GM19023 (cell line): ENCODE measurements at regions not wholly inside any gene's neighbourhood (a gene's known extent, or its start where the extent isn't known, plus 50 kb on each side); places are given as distances from the start of the nearest gene placed in this dataset.
"Not testable (repeated sequence)": the region's sequence is repeated elsewhere in the genome, so short reads cannot be mapped to it uniquely, and the experiment has no call there.

Experiments
- ATAC-seq: cut with Tn5 transposase; IDR thresholded peaks from one replicate; pipeline ENCODE4 v1.9.1; 2021; ENCODE audit warnings: mild to moderate bottlenecking, moderate library complexity; ENCODE audit not compliant: unreplicated experiment

- ATAC-seq, result not testable (repeated sequence)
Measured at GRCh38 chr1:120609834-120610233, 113.9 kb upstream of the NBPF26 start.

DNA sequence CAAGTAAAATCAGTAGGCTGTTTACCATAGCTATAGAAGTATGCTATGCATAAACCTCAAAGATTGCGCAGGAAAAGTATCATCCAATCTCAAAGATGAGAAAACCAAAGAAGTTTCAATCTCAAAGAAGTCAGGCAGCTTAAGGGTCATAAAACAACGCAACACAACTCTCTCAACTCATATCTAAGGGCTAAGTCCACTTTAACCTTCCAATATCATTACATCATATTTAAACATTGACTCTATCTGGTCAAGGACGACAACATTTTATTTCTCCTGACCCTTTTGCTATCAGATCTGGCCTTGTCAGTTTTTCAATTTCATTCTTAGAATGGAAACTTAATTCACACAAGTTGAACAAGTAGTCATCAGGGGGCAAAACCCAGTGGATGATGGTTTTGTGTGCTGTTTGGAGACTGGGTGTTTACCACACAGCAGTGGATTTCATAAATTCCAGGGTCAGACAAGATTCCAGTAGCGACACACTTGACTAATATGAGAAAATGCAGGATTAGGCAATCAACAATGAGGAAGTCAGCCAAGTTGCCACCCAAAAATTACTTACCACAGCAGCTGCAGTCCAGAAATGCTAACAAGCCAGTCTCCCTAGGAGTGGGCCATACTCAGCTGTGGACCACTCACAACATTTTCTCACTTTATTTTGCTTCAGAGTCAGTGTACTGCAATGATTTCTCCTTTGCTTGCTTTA is 108.7 kb upstream of the NBPF26 start:
- not testable (repeated sequence) for ATAC-seq

GRCh38 chr1:120617493-120617892 is 106.3 kb upstream of the NBPF26 start:
- ATAC-seq, result not testable (repeated sequence)

DNA sequence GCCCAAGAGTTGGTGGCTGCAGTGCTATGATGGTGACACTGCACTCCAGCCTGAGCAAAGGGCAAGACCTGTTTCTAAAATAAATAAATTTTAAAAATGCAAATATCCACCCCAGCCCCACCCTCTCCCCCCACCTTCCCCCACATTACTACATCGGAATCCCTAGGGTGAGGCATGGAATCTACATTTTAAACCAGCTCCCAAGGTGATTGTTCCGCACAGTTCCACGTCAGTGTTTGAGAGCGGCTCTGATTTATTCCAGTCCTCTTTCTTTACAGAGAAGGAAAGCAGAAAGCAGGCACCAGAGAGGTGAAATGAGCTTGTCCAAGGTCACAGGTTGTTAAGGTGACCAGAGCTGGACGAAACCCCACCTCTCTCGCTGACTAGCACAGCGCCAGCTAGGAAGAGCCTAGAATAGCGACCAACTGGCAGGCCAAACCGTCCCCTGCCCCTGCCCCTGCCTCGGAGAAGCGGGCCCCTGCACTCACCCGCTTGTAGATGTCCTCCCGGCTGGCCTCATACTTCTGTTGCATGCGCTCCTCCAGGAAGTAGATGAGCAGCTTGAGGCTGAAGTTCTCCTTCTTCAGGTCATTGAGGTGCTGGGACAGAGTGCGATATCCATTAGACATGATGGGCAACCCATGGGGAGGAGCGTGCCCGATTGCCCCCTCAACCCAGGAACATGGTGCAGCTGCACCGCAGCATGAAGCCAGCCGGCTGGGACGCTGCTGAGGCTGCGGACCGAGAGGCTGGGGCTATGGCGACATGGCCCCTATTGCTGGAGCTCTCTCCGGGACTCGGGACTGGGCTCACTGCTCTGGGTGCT is 103.7 kb upstream of the NBPF26 start:
- ATAC-seq, result not testable (repeated sequence)

GRCh38 chr1:120620693-120620969 is 103.1 kb upstream of the NBPF26 start:
- not testable (repeated sequence) for ATAC-seq

GRCh38 chr1:120621278-120621677 is 102.5 kb upstream of the NBPF26 start:
- ATAC-seq, result not testable (repeated sequence)

GRCh38 chr1:120623539-120623938 is 100.2 kb upstream of the NBPF26 start:
- not testable (repeated sequence) for ATAC-seq

GRCh38 chr1:120624565-120625064 is 99.1 kb upstream of the NBPF26 start:
- ATAC-seq, result not testable (repeated sequence)

- not testable (repeated sequence) for ATAC-seq
Measured at GRCh38 chr1:120629832-120630455, 93.8 kb upstream of the NBPF26 start.

DNA sequence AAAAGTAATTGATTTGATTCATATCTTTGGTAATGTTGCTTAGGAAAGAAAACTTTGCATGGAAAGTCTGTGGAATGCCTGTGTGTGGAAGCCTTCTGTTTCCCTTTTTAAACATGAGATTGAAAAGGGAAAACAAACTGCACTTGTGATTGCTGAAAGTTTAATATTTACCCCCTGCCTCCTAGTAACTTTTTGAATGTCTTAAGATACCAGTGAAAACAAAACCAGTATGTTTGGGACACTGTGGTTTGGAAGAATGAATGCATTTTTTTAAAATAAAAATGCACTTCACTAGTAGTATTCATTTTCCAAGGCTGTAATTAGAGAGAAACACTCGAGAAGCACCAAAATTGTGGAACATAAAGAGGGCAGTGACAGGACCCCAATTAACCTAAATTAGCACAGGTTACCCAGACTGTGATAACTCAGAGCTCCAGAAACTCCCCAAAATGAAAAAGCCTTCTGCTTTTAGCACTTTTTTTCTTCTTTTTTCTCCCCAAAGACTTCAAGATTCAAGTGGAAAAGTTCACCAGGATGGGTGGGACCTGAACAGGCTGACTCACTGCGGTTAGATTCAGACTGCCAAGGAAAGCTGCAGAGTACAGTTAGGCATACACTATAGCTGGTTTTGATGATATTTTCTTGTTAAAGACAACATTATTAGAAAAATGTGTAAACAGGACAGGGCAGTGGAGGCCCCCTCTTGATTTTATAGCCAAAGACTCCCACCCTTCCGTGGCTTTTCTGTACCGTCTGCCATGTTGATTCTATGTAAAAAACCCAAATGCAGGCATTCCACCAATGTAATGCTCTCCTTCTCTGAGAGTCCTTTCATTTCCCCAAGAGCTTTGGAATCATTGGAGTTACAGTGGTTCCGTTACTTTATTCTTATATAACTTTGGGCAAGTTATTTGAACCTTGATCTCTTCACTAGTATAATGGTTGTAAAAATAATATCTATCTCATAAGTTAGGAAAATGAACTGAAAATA is 88.6 kb upstream of the NBPF26 start:
- not testable (repeated sequence) for ATAC-seq

DNA sequence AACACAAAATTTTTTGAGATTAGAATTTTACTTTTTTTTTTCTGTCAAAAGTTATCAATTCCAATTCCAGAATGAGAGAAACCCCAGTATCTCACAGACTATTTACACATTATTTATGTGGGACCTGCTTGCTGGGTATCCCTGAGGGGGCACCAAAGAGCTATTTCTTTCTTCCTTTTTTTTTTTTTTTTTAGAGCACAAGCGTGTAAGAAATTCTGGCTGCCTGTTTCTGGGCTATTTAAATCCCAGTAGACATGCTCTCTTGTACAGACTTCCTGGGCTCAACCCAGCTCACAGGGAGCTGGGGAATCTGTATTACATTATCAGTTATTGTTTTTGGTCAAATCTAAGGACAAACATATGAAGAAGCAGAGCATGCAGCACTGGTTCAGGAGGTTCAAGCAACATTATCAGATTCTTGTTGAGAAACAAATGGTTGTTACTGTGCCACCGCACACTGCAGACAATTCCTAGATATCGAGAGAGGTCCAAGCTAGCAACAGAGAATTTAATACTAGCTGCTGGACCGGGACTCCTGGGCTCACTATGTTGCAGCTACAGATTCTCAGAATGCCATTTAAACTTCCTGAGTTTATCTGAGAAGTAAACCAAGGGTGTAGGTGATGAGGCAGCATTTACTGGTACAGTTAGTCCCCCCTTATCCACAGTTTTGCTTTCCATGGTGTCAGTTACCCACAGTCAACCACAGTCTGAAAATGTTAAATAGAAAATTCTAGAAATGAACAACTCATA is 83.3 kb upstream of the NBPF26 start:
- not testable (repeated sequence) for ATAC-seq

DNA sequence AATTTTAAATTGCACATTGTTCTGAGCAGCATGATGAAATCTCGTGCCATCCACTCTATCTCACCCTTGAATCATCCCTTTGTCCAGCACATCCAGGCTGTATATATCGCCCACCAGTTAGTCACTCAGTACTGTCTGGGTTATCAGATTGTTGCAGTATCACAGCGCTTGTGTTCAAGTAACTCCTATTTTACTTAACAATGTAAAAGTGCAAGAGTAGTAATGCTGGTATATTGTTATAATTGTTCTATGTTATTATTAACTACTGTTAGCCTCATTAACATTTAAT is 82.8 kb upstream of the NBPF26 start:
- ATAC-seq, result not testable (repeated sequence)

DNA sequence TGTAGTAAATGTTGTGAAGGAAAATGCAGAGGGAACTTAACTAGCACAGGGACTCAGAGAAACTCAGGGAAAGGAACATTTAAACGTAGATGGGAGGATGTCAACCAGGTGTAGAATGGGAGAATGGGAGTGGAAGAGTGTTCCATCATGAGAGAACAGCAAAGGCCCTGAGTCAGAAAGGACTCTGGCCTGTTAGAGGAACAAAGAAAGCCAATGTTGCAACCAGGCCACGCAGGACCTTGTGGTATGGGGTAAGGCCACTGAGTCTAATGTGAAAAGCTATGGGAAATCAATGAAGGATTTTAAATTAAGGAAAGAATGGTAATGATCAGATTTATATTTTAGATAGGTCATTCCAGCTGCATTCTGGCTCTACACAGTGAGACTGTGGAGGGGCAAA is 76.6 kb upstream of the NBPF26 start:
- not testable (repeated sequence) for ATAC-seq

DNA sequence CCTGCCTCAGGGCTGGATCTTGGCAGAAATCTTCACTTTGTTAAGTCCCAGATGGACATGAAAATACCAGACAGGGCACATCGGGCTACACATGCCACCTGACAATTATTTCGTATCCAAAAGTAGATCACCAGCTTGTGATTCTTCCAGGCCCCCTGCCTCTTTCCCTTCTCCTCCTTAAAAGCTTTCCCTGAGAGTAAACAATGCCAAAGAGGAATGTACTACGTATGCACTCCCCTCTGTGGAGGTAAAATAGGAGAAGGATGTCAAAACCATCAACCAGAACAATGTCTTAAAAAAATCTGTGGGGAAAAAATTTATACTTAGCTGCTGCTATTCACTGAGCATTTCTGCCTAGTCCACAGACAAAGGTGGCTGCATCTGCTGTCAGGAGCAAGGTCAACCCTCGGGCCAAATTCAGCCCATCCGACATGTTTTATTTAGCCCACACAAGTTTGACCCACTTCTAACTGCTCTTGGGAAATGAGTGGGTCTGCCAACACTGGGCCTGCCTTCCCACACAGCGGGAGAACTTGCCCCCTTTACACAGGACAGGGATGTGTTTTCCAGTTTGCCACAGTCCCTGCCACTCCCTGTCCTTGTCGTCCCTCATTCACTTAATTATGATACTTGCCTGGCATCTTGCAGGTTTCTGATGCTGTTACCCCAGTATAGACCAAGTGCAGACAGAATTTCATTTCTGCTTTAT is 74.7 kb upstream of the NBPF26 start:
- ATAC-seq, result not testable (repeated sequence)

- not testable (repeated sequence) for ATAC-seq
Measured at GRCh38 chr1:120649730-120650129, 74.0 kb upstream of the NBPF26 start.

DNA sequence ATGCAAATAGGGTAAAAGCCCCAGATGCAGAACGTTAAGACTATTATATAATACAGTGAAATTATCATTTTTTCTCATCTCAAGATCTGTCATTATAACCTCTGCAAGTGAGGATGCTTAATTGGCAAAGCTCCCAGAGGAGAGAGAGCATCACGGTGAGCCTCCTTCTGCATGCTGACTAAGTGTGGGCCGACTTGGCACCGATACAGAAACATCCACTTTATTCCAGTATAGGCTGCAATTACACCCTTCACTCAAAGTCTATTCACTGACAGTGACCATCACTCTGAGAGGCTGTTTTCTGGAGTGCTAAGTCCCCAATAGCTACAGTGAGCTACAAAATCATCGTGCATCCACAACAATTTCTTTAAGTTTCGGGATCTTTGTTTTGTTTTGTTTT is 69.6 kb upstream of the NBPF26 start:
- ATAC-seq, result not testable (repeated sequence)

GRCh38 chr1:120655394-120655793 is 68.4 kb upstream of the NBPF26 start:
- not testable (repeated sequence) for ATAC-seq

- not testable (repeated sequence) for ATAC-seq
Measured at GRCh38 chr1:120656116-120656515, 67.6 kb upstream of the NBPF26 start.

GRCh38 chr1:120657804-120658203 is 65.9 kb upstream of the NBPF26 start:
- not testable (repeated sequence) for ATAC-seq
